ENCODE measurements at regions not wholly inside any gene's neighbourhood (a gene's known extent, or its start where the extent isn't known, plus 50 kb on each side); places are given as distances from the start of the nearest gene placed in this dataset.

GRCh38 chr9:88723751-88724150 lies 188.8 kb downstream of the NXNL2 start:
- CTCF ChIA-PET, result no interaction called here
- TF ChIP-seq CTCF (IDR thresholded peaks at IDR 0.05; ENCODE audit: control extremely low read depth, extremely low read depth, low read depth, missing control alignments), result no peak
- POLR2A ChIA-PET, result no interaction called here

GRCh38 chr9:88724331-88724730 lies 189.4 kb downstream of the NXNL2 start:
- ChIA-PET POLR2A (no interaction called here), CTCF (no interaction called here)
- no peak for DNase-seq (ENCODE audit: extremely low spot score)
- TF ChIP-seq CTCF (IDR thresholded peaks at IDR 0.05; ENCODE audit: control extremely low read depth, extremely low read depth, low read depth, missing control alignments), result no peak

More at GRCh38 chr9:88723751-88724150, 188.8 kb downstream of the NXNL2 start:
- no peak for DNase-seq (ENCODE audit: extremely low spot score)

GRCh38 chr9:88725300-88726019 lies 190.5 kb downstream of the NXNL2 start:
- TF ChIP-seq CTCF (IDR thresholded peaks at IDR 0.05; ENCODE audit: control extremely low read depth, extremely low read depth, low read depth, missing control alignments), result no peak
- DNase-seq (ENCODE audit: extremely low spot score), result no peak
- POLR2A ChIA-PET, result no interaction called here
- CTCF ChIA-PET, result no interaction called here

- TF ChIP-seq CTCF (IDR thresholded peaks at IDR 0.05; ENCODE audit: control extremely low read depth, extremely low read depth, low read depth, missing control alignments), result no peak
- ChIA-PET POLR2A (no interaction called here), CTCF (no interaction called here)
- DNase-seq (ENCODE audit: extremely low spot score), result no peak
These were observed 191.8 kb downstream of the NXNL2 start for GRCh38 chr9:88726803-88727202.

GRCh38 chr9:88730780-88731179 lies 195.8 kb downstream of the NXNL2 start:
- POLR2A ChIA-PET, result no interaction called here
- DNase-seq (ENCODE audit: extremely low spot score), result no peak
- TF ChIP-seq CTCF (IDR thresholded peaks at IDR 0.05; ENCODE audit: control extremely low read depth, extremely low read depth, low read depth, missing control alignments), result no peak
- CTCF ChIA-PET, result no interaction called here

GRCh38 chr9:88732128-88732527 lies 197.2 kb downstream of the NXNL2 start:
- ChIA-PET POLR2A (no interaction called here), CTCF (interaction anchor here (1.8 kb wide), 1 partner anchor 12 kb away, joined by 4 read pairs; no protein-coding TSS in a partner anchor)
- DNase-seq (ENCODE audit: extremely low spot score), result no peak
- no peak for TF ChIP-seq CTCF (IDR thresholded peaks at IDR 0.05; ENCODE audit: control extremely low read depth, extremely low read depth, low read depth, missing control alignments)

Measured in GM10248 (cell line).